Hepatocyte (in vitro differentiated cells): ENCODE measurements at regions not wholly inside any gene's neighbourhood (a gene's known extent, or its start where the extent isn't known, plus 50 kb on each side); places are given as distances from the start of the nearest gene placed in this dataset.

ENCODE experiments used
- EZH2 ChIP-seq: fragments of 200-600 bp; sonication (generic); IDR thresholded peaks from 2 replicates; pipeline ENCODE4 v1.6.1; 2016; ENCODE audit warnings: antibody characterized with exemption, mild to moderate bottlenecking, borderline replicate concordance
- EZH2phosphoT487 ChIP-seq: fragments of 200-600 bp; sonication (generic); IDR thresholded peaks from one replicate; pipeline ENCODE4 v1.6.1; 2018; ENCODE audit warnings: antibody characterized with exemption, mild to moderate bottlenecking, low read depth, moderate library complexity; ENCODE audit not compliant: unreplicated experiment, severe bottlenecking
- TF ChIP-seq, protein P1 (sequence below): fragments of 200-600 bp; sonication (generic); IDR thresholded peaks from 2 replicates; pipeline ENCODE4 v1.5.1; 2016; ENCODE audit warnings: antibody characterized with exemption, mild to moderate bottlenecking; ENCODE audit not compliant: poor library complexity

DNA sequence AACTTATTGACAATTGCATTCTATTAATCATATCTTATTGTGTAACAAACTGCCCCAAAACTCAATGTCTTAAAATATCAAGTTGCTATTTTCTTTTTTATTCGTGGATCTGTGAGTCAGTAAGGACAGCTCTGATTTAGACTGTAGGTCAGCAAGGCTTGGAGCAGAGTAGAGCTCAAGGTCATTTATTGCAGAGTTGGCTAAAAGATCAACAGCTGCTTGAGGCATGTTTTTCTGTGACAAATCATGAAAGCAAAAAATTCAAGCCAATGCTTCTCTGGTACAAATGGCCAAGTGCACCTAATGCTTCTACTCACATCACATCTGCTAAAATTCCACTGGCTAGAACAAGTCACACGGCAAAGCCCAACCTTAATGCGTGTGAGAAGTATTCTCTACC lies 497.7 kb upstream of the LRATD1 start:
- TF ChIP-seq, protein P1, sequence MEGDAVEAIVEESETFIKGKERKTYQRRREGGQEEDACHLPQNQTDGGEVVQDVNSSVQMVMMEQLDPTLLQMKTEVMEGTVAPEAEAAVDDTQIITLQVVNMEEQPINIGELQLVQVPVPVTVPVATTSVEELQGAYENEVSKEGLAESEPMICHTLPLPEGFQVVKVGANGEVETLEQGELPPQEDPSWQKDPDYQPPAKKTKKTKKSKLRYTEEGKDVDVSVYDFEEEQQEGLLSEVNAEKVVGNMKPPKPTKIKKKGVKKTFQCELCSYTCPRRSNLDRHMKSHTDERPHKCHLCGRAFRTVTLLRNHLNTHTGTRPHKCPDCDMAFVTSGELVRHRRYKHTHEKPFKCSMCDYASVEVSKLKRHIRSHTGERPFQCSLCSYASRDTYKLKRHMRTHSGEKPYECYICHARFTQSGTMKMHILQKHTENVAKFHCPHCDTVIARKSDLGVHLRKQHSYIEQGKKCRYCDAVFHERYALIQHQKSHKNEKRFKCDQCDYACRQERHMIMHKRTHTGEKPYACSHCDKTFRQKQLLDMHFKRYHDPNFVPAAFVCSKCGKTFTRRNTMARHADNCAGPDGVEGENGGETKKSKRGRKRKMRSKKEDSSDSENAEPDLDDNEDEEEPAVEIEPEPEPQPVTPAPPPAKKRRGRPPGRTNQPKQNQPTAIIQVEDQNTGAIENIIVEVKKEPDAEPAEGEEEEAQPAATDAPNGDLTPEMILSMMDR: no peak
- TF ChIP-seq EZH2phosphoT487 (no peak), EZH2 (no peak)
